GM23338 (cell line): ENCODE measurements at regions not wholly inside any gene's neighbourhood (a gene's known extent, or its start where the extent isn't known, plus 50 kb on each side); places are given as distances from the start of the nearest gene placed in this dataset.

ENCODE experiments used
- ATAC-seq: fragments of 200-7000 bp; cut with Tn5 transposase; 3 replicates; pipeline ENCODE4 v1.9.1; 2020
- DNase-seq: peaks from one replicate; pipeline ENCODE4 v3.0.0-alpha.2; 2015; ENCODE audit warnings: low spot score
- H2AFZ ChIP-seq: fragments of 200-600 bp; sonication (generic); 2 replicates; pipeline ENCODE4 v1.8.0; 2016; ENCODE audit warnings: antibody characterized with exemption, mild to moderate bottlenecking, moderate library complexity
- H3F3A ChIP-seq: fragments of 200-600 bp; sonication (generic); replicated peaks from 2 replicates; pipeline ENCODE4 v1.8.0; 2017; ENCODE audit warnings: antibody characterized with exemption, mixed run types, low read depth
- H3K27ac ChIP-seq: fragments of 200-600 bp; sonication (generic); 2 replicates; pipeline ENCODE4 v1.6.1; 2016; ENCODE audit warnings: low read depth
- H3K27me3 ChIP-seq: fragments of 200-600 bp; sonication (generic); 2 replicates; pipeline ENCODE4 v1.8.0; 2016; ENCODE audit warnings: mild to moderate bottlenecking, mixed run types, moderate library complexity; ENCODE audit not compliant: insufficient read depth
- H3K36me3 ChIP-seq: fragments of 200-600 bp; sonication (generic); 2 replicates; pipeline ENCODE4 v1.8.0; 2016; ENCODE audit warnings: mild to moderate bottlenecking; ENCODE audit not compliant: insufficient read depth
- H3K4me1 ChIP-seq: fragments of 200-600 bp; sonication (generic); 2 replicates; pipeline ENCODE4 v1.8.0; 2016; ENCODE audit warnings: mild to moderate bottlenecking, moderate library complexity; ENCODE audit not compliant: insufficient read depth
- H3K4me2 ChIP-seq: fragments of 200-600 bp; sonication (generic); 2 replicates; pipeline ENCODE4 v1.7.1; 2017; ENCODE audit warnings: mixed run types
- H3K4me3 ChIP-seq: fragments of 200-600 bp; sonication (generic); 2 replicates; pipeline ENCODE4 v1.6.1; 2016; ENCODE audit warnings: mixed run types
- H3K79me2 ChIP-seq: fragments of 200-600 bp; sonication (generic); replicated peaks from 2 replicates; pipeline ENCODE4 v1.8.0; 2017; ENCODE audit warnings: mild to moderate bottlenecking; ENCODE audit not compliant: insufficient read depth
- H3K9me2 ChIP-seq: fragments of 200-600 bp; sonication (generic); 2 replicates; pipeline ENCODE4 v1.8.0; 2017; ENCODE audit not compliant: insufficient read depth
- H4K20me1 ChIP-seq: fragments of 200-600 bp; sonication (generic); replicated peaks from 2 replicates; pipeline ENCODE4 v1.8.0; 2017; ENCODE audit warnings: mild to moderate bottlenecking; ENCODE audit not compliant: insufficient read depth
- H3K27ac Mint-ChIP-seq: 2 replicates; pipeline ENCODE4 v1.8.0; 2020; ENCODE audit warnings: inconsistent platforms, mild to moderate bottlenecking, moderate library complexity, mixed read lengths
- H3K27me3 Mint-ChIP-seq: 3 replicates; pipeline ENCODE4 v1.8.0; 2022; ENCODE audit warnings: low read depth, mild to moderate bottlenecking, moderate library complexity, mixed read lengths, inconsistent platforms; ENCODE audit not compliant: insufficient read depth, poor library complexity
- H3K36me3 Mint-ChIP-seq: 3 replicates; pipeline ENCODE4 v1.8.0; 2021; ENCODE audit warnings: low read depth, mild to moderate bottlenecking, inconsistent platforms, moderate library complexity, mixed read lengths
- H3K4me1 Mint-ChIP-seq: 3 replicates; pipeline ENCODE4 v1.8.0; 2020; ENCODE audit warnings: mild to moderate bottlenecking, inconsistent platforms, mixed read lengths
- H3K4me3 Mint-ChIP-seq: 3 replicates; pipeline ENCODE4 v1.8.0; 2021; ENCODE audit warnings: moderate library complexity, mild to moderate bottlenecking, inconsistent platforms, mixed read lengths
- H3K9me3 Mint-ChIP-seq: 3 replicates; pipeline ENCODE4 v1.8.0; 2020; ENCODE audit warnings: moderate library complexity, mild to moderate bottlenecking, inconsistent platforms, mixed read lengths
- CREB1 ChIP-seq: fragments of 250-450 bp; sonication (Bioruptor Pico); IDR thresholded peaks from 2 replicates; pipeline ENCODE4 v1.5.0; 2020; ENCODE audit warnings: low read depth, mild to moderate bottlenecking, moderate library complexity
- CTCF ChIP-seq, 2 experiments: fragments of 200-600 bp in 1 of 2; sonication (generic) in 1 of 2; conservative IDR thresholded peaks; 2 replicates each; pipeline versions ENCODE4 v1.5.1 to v1.6.1; 2016 to 2017; ENCODE audit warnings: antibody characterized with exemption in 2 of 2, low read depth in 2 of 2, mild to moderate bottlenecking in 2 of 2, moderate library complexity in 1 of 2
- EZH2 ChIP-seq: fragments of 200-600 bp; sonication (generic); IDR thresholded peaks from one replicate; pipeline ENCODE4 v1.8.0; 2017; ENCODE audit warnings: antibody characterized with exemption, mild to moderate bottlenecking, low read depth; ENCODE audit not compliant: unreplicated experiment
- EZH2phosphoT487 ChIP-seq: fragments of 200-600 bp; sonication (generic); IDR thresholded peaks from one replicate; pipeline ENCODE4 v1.8.1; 2018; ENCODE audit warnings: antibody characterized with exemption; ENCODE audit not compliant: unreplicated experiment
- JUNB ChIP-seq: IDR thresholded peaks from one replicate; pipeline ENCODE4 v1.6.1; 2016; ENCODE audit warnings: antibody characterized with exemption; ENCODE audit not compliant: unreplicated experiment
- POLR2AphosphoS5 ChIP-seq: IDR thresholded peaks from 2 replicates; pipeline ENCODE4 v1.6.1; 2016; ENCODE audit warnings: antibody characterized with exemption, low read depth
- STAT1 ChIP-seq: IDR thresholded peaks from one replicate; pipeline ENCODE4 v1.6.1; 2016; ENCODE audit warnings: antibody characterized with exemption; ENCODE audit not compliant: unreplicated experiment
- ZNF114 ChIP-seq: fragments of 250-450 bp; sonication (Bioruptor Pico); IDR thresholded peaks from 2 replicates; pipeline ENCODE4 v1.5.0; 2020; ENCODE audit warnings: mild to moderate bottlenecking, moderate library complexity
- TF ChIP-seq, protein P1 (sequence below): IDR thresholded peaks from 2 replicates; pipeline ENCODE4 v1.6.1; 2016; ENCODE audit warnings: antibody characterized with exemption
- TF ChIP-seq, protein P2 (sequence below): IDR thresholded peaks from one replicate; pipeline ENCODE4 v1.6.1; 2018; ENCODE audit warnings: antibody characterized with exemption; ENCODE audit not compliant: unreplicated experiment

GRCh38 chr17:12421077-12421476 lies 244.6 kb upstream of the MYOCD start:
- H3K27ac Mint-ChIP-seq: no peak overlapping the region
- H3K9me3 Mint-ChIP-seq: no peaks in the 10 kb centered on the region
- no peaks in the 10 kb centered on the region for H3K79me2 ChIP-seq
- peaks cover 8% of the 10 kb centered on the region; the same call in 1 of the 2 replicates for H3K9me2 ChIP-seq
- TF ChIP-seq, protein P1, sequence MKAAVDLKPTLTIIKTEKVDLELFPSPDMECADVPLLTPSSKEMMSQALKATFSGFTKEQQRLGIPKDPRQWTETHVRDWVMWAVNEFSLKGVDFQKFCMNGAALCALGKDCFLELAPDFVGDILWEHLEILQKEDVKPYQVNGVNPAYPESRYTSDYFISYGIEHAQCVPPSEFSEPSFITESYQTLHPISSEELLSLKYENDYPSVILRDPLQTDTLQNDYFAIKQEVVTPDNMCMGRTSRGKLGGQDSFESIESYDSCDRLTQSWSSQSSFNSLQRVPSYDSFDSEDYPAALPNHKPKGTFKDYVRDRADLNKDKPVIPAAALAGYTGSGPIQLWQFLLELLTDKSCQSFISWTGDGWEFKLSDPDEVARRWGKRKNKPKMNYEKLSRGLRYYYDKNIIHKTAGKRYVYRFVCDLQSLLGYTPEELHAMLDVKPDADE: no peak
- TF ChIP-seq EZH2phosphoT487 (no peak), EZH2 (no peak), STAT1 (no peak), ZNF114 (CRISPR knock-in tag) (no peak)
- no peaks in the 10 kb centered on the region for H3F3A ChIP-seq
- H3K4me1 ChIP-seq: no peaks in the 10 kb centered on the region
- H3K4me3 ChIP-seq: no peak overlapping the region
- H3K4me1 Mint-ChIP-seq: no peaks in the 10 kb centered on the region
- no peaks in the 10 kb centered on the region for H3K36me3 Mint-ChIP-seq
- no peak overlapping the region for H2AFZ ChIP-seq
- DNase-seq (no peak), ATAC-seq (no peak)
- H3K27me3 ChIP-seq: no peaks in the 10 kb centered on the region
- H4K20me1 ChIP-seq: no peaks in the 10 kb centered on the region
- H3K27ac ChIP-seq: no peak overlapping the region
- H3K36me3 ChIP-seq: no peaks in the 10 kb centered on the region
- no peak overlapping the region for H3K4me3 Mint-ChIP-seq
- no peaks in the 10 kb centered on the region for H3K27me3 Mint-ChIP-seq
- H3K4me2 ChIP-seq: no peak overlapping the region

DNA sequence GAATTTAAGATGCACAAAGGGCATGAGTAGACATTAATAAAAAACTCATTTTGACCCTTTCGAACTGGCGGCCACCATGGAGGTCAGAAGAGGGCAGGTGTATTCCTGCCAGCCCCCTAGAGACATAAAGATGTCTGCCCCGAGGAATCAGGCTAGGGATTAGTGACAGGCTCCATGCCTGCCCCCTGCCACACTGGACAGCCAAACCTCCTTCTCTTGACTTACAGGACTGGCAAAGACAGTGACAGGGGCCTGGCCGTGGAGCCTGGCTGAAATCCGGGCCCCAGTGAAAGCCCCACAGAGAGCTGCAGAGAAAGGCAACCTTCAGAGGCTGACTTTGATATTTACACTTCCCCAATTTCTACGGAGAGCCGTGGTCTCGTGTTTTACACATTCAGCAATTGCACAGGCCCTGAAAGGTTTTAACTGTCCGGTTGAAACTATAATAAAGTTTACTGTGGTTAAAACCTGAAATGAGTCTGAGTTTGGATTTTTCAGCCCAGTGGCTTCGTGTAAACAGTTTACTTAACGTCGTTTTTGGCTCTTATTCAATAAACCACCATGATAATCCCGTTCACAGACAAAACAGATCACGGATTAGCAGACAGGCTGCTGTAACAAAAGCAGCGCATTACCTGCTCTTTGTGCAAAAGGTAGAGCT lies 243.9 kb upstream of the MYOCD start:
- Mint-ChIP-seq H3K4me1 (no peaks in the 10 kb centered on the region), H3K36me3 (no peaks in the 10 kb centered on the region), H3K27ac (no peak overlapping the region), H3K27me3 (no peaks in the 10 kb centered on the region), H3K4me3 (no peak overlapping the region), H3K9me3 (no peaks in the 10 kb centered on the region)
- Histone ChIP-seq H3K4me1 (no peaks in the 10 kb centered on the region), H4K20me1 (no peaks in the 10 kb centered on the region), H3K4me3 (no peak overlapping the region), H3K27me3 (no peaks in the 10 kb centered on the region), H3F3A (no peaks in the 10 kb centered on the region), H3K79me2 (no peaks in the 10 kb centered on the region), H3K27ac (no peak overlapping the region), H3K36me3 (no peaks in the 10 kb centered on the region), H3K9me2 (peaks cover 8% of the 10 kb centered on the region; the same call in 1 of the 2 replicates), H3K4me2 (no peak overlapping the region), H2AFZ (peak overlapping the region; percentile 28; the same call in 1 of the 2 replicates)
- no peak for DNase-seq
- TF ChIP-seq STAT1: no peak
- no peak for TF ChIP-seq EZH2
- TF ChIP-seq, protein P1: no peak
- no peak for TF ChIP-seq CTCF (conservative IDR thresholded peaks at IDR 0.05; ENCODE audit: low read depth in 2 of 2)
- no peak for TF ChIP-seq EZH2phosphoT487
- no peak for TF ChIP-seq POLR2AphosphoS5
- TF ChIP-seq, protein P2, sequence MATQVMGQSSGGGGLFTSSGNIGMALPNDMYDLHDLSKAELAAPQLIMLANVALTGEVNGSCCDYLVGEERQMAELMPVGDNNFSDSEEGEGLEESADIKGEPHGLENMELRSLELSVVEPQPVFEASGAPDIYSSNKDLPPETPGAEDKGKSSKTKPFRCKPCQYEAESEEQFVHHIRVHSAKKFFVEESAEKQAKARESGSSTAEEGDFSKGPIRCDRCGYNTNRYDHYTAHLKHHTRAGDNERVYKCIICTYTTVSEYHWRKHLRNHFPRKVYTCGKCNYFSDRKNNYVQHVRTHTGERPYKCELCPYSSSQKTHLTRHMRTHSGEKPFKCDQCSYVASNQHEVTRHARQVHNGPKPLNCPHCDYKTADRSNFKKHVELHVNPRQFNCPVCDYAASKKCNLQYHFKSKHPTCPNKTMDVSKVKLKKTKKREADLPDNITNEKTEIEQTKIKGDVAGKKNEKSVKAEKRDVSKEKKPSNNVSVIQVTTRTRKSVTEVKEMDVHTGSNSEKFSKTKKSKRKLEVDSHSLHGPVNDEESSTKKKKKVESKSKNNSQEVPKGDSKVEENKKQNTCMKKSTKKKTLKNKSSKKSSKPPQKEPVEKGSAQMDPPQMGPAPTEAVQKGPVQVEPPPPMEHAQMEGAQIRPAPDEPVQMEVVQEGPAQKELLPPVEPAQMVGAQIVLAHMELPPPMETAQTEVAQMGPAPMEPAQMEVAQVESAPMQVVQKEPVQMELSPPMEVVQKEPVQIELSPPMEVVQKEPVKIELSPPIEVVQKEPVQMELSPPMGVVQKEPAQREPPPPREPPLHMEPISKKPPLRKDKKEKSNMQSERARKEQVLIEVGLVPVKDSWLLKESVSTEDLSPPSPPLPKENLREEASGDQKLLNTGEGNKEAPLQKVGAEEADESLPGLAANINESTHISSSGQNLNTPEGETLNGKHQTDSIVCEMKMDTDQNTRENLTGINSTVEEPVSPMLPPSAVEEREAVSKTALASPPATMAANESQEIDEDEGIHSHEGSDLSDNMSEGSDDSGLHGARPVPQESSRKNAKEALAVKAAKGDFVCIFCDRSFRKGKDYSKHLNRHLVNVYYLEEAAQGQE: no peak
- TF ChIP-seq CREB1 (CRISPR knock-in tag): no peak
- TF ChIP-seq JUNB: no peak
- no peak for ATAC-seq
